ENCODE measurements at regions not wholly inside any gene's neighbourhood (a gene's known extent, or its start where the extent isn't known, plus 50 kb on each side); places are given as distances from the start of the nearest gene placed in this dataset.

DNA sequence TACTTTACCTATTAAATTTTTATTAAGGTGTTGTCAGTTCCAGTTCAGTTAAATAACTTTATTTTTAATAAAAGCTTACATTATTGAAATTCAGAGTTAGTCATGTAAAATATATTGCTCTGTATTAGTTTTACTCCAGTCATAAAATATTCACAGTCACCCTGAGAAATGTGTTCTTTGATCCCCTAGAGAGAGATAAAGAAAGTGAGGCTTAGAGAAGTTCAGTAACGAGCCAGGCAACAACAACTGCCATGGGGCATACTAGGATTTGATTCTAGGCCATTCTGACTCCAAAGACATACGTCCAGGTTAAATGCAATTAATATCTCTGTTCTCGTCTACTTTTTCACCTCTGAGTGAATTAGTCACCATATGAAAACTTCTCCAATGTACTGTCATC, 761.9 kb upstream of the CXADR start:
- H3K36me3 Mint-ChIP-seq (ENCODE audit: low read depth): no peaks in the 10 kb centered on the region
- DNase-seq: no peak
- H3K9me3 Mint-ChIP-seq: no peaks in the 10 kb centered on the region
- no peak overlapping the region for H3K27ac Mint-ChIP-seq
- no peaks in the 10 kb centered on the region; the same call in 1 of the 2 replicates for H3K4me1 Mint-ChIP-seq (ENCODE audit: low read depth)
- TF ChIP-seq, protein P1, sequence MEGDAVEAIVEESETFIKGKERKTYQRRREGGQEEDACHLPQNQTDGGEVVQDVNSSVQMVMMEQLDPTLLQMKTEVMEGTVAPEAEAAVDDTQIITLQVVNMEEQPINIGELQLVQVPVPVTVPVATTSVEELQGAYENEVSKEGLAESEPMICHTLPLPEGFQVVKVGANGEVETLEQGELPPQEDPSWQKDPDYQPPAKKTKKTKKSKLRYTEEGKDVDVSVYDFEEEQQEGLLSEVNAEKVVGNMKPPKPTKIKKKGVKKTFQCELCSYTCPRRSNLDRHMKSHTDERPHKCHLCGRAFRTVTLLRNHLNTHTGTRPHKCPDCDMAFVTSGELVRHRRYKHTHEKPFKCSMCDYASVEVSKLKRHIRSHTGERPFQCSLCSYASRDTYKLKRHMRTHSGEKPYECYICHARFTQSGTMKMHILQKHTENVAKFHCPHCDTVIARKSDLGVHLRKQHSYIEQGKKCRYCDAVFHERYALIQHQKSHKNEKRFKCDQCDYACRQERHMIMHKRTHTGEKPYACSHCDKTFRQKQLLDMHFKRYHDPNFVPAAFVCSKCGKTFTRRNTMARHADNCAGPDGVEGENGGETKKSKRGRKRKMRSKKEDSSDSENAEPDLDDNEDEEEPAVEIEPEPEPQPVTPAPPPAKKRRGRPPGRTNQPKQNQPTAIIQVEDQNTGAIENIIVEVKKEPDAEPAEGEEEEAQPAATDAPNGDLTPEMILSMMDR (IDR thresholded peaks at IDR 0.05): no peak
- no peak overlapping the region for H3K4me3 Mint-ChIP-seq
- peaks cover under 1% of the 10 kb centered on the region; the same call in 1 of the 2 replicates for H3K27me3 Mint-ChIP-seq (ENCODE audit: insufficient read depth)

- Mint-ChIP-seq H3K27ac (no peak overlapping the region), H3K36me3 (ENCODE audit: low read depth) (no peaks in the 10 kb centered on the region), H3K9me3 (no peaks in the 10 kb centered on the region), H3K27me3 (ENCODE audit: insufficient read depth) (no peaks in the 10 kb centered on the region; the same call in 1 of the 2 replicates), H3K4me1 (ENCODE audit: low read depth) (no peaks in the 10 kb centered on the region; the same call in 1 of the 2 replicates), H3K4me3 (no peak overlapping the region)
- DNase-seq: no peak
- TF ChIP-seq, protein P1 (IDR thresholded peaks at IDR 0.05): no peak
Measured at GRCh38 chr21:16751695-16752474, 761.0 kb upstream of the CXADR start.

- TF ChIP-seq, protein P1 (IDR thresholded peaks at IDR 0.05): no peak
- Mint-ChIP-seq H3K27ac (no peak overlapping the region), H3K36me3 (ENCODE audit: low read depth) (no peaks in the 10 kb centered on the region)
Measured at GRCh38 chr21:16752475-16752857, 760.4 kb upstream of the CXADR start.

DNA sequence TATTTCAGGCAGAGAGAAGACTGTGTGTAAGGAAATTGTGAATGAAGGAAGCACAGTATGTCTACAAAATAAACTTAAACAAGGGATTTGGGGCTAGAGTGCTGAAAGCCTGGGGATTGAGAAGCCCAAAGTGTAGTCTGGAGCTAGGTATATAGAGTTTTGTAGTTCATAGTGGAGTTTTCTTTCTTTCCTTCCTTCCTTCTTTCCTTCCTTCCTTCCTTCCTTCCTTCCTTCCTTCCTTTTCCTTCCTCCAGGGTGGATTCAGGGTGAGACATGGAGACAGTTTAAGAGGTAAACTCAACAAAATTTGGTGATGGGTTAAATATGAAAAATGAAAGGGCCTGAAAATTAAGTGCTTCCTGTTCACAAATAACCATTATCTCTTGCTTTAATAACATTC, 757.8 kb upstream of the CXADR start:
- H3K36me3 Mint-ChIP-seq (ENCODE audit: low read depth): no peaks in the 10 kb centered on the region
- no peaks in the 10 kb centered on the region for H3K9me3 Mint-ChIP-seq
- H3K27ac Mint-ChIP-seq: no peak overlapping the region
- DNase-seq: no peak
- no peak overlapping the region for H3K4me3 Mint-ChIP-seq
- H3K4me1 Mint-ChIP-seq (ENCODE audit: low read depth): no peaks in the 10 kb centered on the region; the same call in 1 of the 2 replicates
- TF ChIP-seq, protein P1 (IDR thresholded peaks at IDR 0.05): no peak
- no peaks in the 10 kb centered on the region for H3K27me3 Mint-ChIP-seq (ENCODE audit: insufficient read depth)

More at GRCh38 chr21:16752475-16752857, 760.4 kb upstream of the CXADR start:
- DNase-seq: no peak
- no peak overlapping the region for H3K4me3 Mint-ChIP-seq
- no peaks in the 10 kb centered on the region; the same call in 1 of the 2 replicates for H3K27me3 Mint-ChIP-seq (ENCODE audit: insufficient read depth)
- no peaks in the 10 kb centered on the region for H3K9me3 Mint-ChIP-seq
- H3K4me1 Mint-ChIP-seq (ENCODE audit: low read depth): no peaks in the 10 kb centered on the region; the same call in 1 of the 2 replicates

DNA sequence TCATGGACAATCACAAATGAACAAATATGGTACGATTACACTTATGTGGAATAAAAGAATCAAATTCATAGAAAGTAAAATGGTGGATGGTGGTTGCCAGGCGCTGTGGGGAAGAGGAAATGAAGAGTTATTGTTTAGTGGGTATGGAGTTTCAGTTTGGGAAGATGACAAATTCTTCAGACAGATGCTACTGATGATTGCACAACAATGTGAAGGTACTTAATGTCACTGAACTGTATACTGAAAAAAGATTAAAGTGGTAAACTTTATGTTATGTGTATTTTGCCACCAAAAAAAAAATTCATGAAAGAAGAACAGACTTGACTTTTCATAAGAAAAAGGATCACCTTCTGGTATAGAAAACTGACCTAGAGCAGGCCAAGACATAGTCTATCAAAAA, 745.6 kb upstream of the CXADR start:
- Mint-ChIP-seq H3K4me1 (ENCODE audit: low read depth) (peaks cover 6% of the 10 kb centered on the region), H3K27ac (no peak overlapping the region), H3K9me3 (no peaks in the 10 kb centered on the region), H3K27me3 (ENCODE audit: insufficient read depth) (no peaks in the 10 kb centered on the region), H3K4me3 (no peak overlapping the region), H3K36me3 (ENCODE audit: low read depth) (no peaks in the 10 kb centered on the region)
- TF ChIP-seq, protein P1 (IDR thresholded peaks at IDR 0.05): no peak
- DNase-seq: no peak

Measured in HFFc6 (cell line).